ENCODE measurements at regions not wholly inside any gene's neighbourhood (a gene's known extent, or its start where the extent isn't known, plus 50 kb on each side); places are given as distances from the start of the nearest gene placed in this dataset.

- TF ChIP-seq CTCF (conservative IDR thresholded peaks at IDR 0.05; ENCODE audit: low read length) (no peak), EZH2phosphoT487 (IDR thresholded peaks at IDR 0.05; ENCODE audit: borderline replicate concordance, low read depth, low read length) (no peak)
These were observed 994.6 kb upstream of the PRMT6 start for GRCh38 chr1:106061586-106062495.

All from OCI-LY7 (cell line).